Transverse colon (tissue), 1 donor: ENCODE measurements at regions not wholly inside any gene's neighbourhood (a gene's known extent, or its start where the extent isn't known, plus 50 kb on each side); places are given as distances from the start of the nearest gene placed in this dataset.

Source experiments
- EP300 ChIP-seq: sonication (generic); formaldehyde crosslinking; IDR thresholded peaks from one replicate; pipeline ENCODE4 v1.6.1; 2017; ENCODE audit warnings: antibody characterized with exemption, low read depth
- POLR2A ChIP-seq: fragments of 450-650 bp; IDR thresholded peaks from one replicate; pipeline ENCODE4 v1.6.1; 2016; ENCODE audit warnings: antibody characterized with exemption, mild to moderate bottlenecking, moderate library complexity

DNA sequence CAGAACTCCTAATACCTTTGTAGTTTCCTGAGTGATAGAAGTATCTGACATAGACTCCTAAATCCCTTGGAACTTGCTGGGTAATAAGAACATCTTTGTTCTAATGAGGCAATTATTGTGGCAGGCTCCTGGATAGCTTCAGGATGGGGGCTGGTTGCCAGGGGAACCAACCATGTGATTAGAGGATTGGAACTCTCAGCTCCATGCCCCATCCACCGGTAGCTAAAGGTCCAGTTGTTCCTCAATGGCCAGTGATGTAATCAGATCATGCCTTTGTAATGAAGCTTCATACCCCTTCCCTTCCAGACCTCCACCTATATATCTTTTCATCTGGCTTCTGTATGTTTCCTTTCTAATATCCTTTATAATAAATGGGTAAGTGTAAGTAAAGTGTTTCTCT lies 221.2 kb upstream of the ALCAM start:
- no peak for TF ChIP-seq EP300
- no peak for TF ChIP-seq POLR2A
